Breast epithelium (tissue), 4 donors: ENCODE measurements at regions not wholly inside any gene's neighbourhood (a gene's known extent, or its start where the extent isn't known, plus 50 kb on each side); places are given as distances from the start of the nearest gene placed in this dataset.

Source experiments
- DNase-seq, 2 donors: peaks; one replicate each; pipeline ENCODE4 v3.0.0-alpha.2; 2019; ENCODE audit warnings: low spot score in 2 of 2
- H3K27ac ChIP-seq, 2 donors: fragments of 200-600 bp; sonication (generic) in 1 of 2; one replicate each; pipeline ENCODE4 v1.5.1; 2016 to 2019; ENCODE audit warnings: mild to moderate bottlenecking in 1 of 2
- H3K27me3 ChIP-seq, 2 donors: fragments of 200-600 bp; sonication (generic) in 1 of 2; one replicate each; pipeline versions ENCODE4 v1.5.1 to v1.6.0; 2017 to 2019; ENCODE audit warnings: control low read depth in 1 of 2, mild to moderate bottlenecking in 1 of 2
- H3K36me3 ChIP-seq: fragments of 200-600 bp; one replicate; pipeline ENCODE4 v1.5.1; 2019
- H3K4me1 ChIP-seq, 2 donors: fragments of 200-600 bp; sonication (generic); one replicate each; pipeline ENCODE4 v1.5.1; 2016 to 2019; ENCODE audit warnings: control low read depth in 1 of 2
- H3K4me3 ChIP-seq, 3 donors: fragments of 200-600 bp; sonication (generic); 1 replicate in 2 of 3; 2 replicates in 1 of 3; pipeline ENCODE4 v1.5.1; 2016 to 2019; ENCODE audit warnings: mild to moderate bottlenecking in 3 of 3, moderate library complexity in 2 of 3
- H3K9me3 ChIP-seq, 2 donors: fragments of 200-600 bp; sonication (generic) in 1 of 2; one replicate each; pipeline ENCODE4 v1.5.1; 2016 to 2019; ENCODE audit warnings: control low read depth in 1 of 2
- CTCF ChIP-seq, 3 donors: fragments of 450-650 bp; IDR thresholded peaks; one replicate each; pipeline ENCODE4 v1.5.1; 2016 to 2017; ENCODE audit warnings: antibody characterized with exemption in 3 of 3, mild to moderate bottlenecking in 3 of 3, moderate library complexity in 3 of 3
- POLR2A ChIP-seq: fragments of 450-650 bp; IDR thresholded peaks from one replicate; pipeline ENCODE4 v1.6.1; 2016; ENCODE audit warnings: antibody characterized with exemption, mild to moderate bottlenecking, moderate library complexity
- POLR2AphosphoS5 ChIP-seq, 3 donors: sonication (generic); formaldehyde crosslinking; IDR thresholded peaks; one replicate each; pipeline ENCODE4 v1.6.1; 2017; ENCODE audit warnings: antibody characterized with exemption in 3 of 3
- intact Hi-C: fragments of 100-400 bp; cut with DNase I; formaldehyde crosslinking; loops from one replicate; pipeline ENCODE4 v1.15.1; 2023; ENCODE audit warnings: low total_unique reads

- H3K4me1 ChIP-seq: no peaks in the 10 kb centered on the region
- H3K27ac ChIP-seq: no peak overlapping the region
- no peaks in the 10 kb centered on the region for H3K9me3 ChIP-seq
- peak overlapping the region in 1 of 3 donors; percentile 51 for H3K4me3 ChIP-seq
- DNase-seq: peak in 1 of 2 donors; percentile 31
- H3K27me3 ChIP-seq: peaks cover 4 to 74% of the 10 kb centered on the region in 2 donors
- H3K36me3 ChIP-seq: no peaks in the 10 kb centered on the region
- intact Hi-C loops: no loop called here
- no peak for TF ChIP-seq POLR2AphosphoS5 (IDR thresholded peaks at IDR 0.05)
- no peak for TF ChIP-seq POLR2A
- no peak for TF ChIP-seq CTCF (IDR thresholded peaks at IDR 0.05)
Observed at GRCh38 chr22:48491451-48491941, 1336.2 kb downstream of the BRD1 start.

- peak overlapping the region; percentile 46 to 63 (median 51) for H3K4me3 ChIP-seq
- no peaks in the 10 kb centered on the region for H3K9me3 ChIP-seq
- peak in 1 of 2 donors; percentile 48 for DNase-seq
- H3K36me3 ChIP-seq: no peaks in the 10 kb centered on the region
- no peak overlapping the region for H3K27ac ChIP-seq
- intact Hi-C loops: no loop called here
- peaks cover 4 to 78% of the 10 kb centered on the region in 2 donors for H3K27me3 ChIP-seq
- TF ChIP-seq POLR2AphosphoS5 (IDR thresholded peaks at IDR 0.05) (no peak), POLR2A (no peak), CTCF (IDR thresholded peaks at IDR 0.05) (no peak)
- H3K4me1 ChIP-seq: no peaks in the 10 kb centered on the region
Observed at GRCh38 chr22:48490500-48491411, 1336.9 kb downstream of the BRD1 start.

- no peaks in the 10 kb centered on the region for H3K9me3 ChIP-seq
- peaks cover 4 to 78% of the 10 kb centered on the region in 2 donors for H3K27me3 ChIP-seq
- no peak overlapping the region for H3K27ac ChIP-seq
- DNase-seq: peak in 1 of 2 donors; percentile 46
- H3K36me3 ChIP-seq: no peaks in the 10 kb centered on the region
- intact Hi-C loops: no loop called here
- H3K4me3 ChIP-seq: peak overlapping the region; percentile 46 to 63 (median 51)
- no peaks in the 10 kb centered on the region for H3K4me1 ChIP-seq
- no peak for TF ChIP-seq CTCF (IDR thresholded peaks at IDR 0.05)
- no peak for TF ChIP-seq POLR2AphosphoS5 (IDR thresholded peaks at IDR 0.05)
- TF ChIP-seq POLR2A: no peak
Observed at GRCh38 chr22:48489551-48490499, 1337.8 kb downstream of the BRD1 start.

GRCh38 chr22:48488611-48489511 is 1338.8 kb downstream of the BRD1 start:
- intact Hi-C loops: no loop called here
- no peak for TF ChIP-seq CTCF (IDR thresholded peaks at IDR 0.05)
- TF ChIP-seq POLR2AphosphoS5 (IDR thresholded peaks at IDR 0.05): no peak
- TF ChIP-seq POLR2A: no peak
- H3K4me3 ChIP-seq: no peak overlapping the region
- peak in 1 of 2 donors; percentile 40 for DNase-seq
- no peaks in the 10 kb centered on the region for H3K4me1 ChIP-seq
- H3K9me3 ChIP-seq: no peaks in the 10 kb centered on the region
- peaks cover 4 to 70% of the 10 kb centered on the region in 2 donors for H3K27me3 ChIP-seq
- H3K36me3 ChIP-seq: no peaks in the 10 kb centered on the region
- no peak overlapping the region for H3K27ac ChIP-seq
